Breast epithelium (tissue), 4 donors: ENCODE measurements at regions not wholly inside any gene's neighbourhood (a gene's known extent, or its start where the extent isn't known, plus 50 kb on each side); places are given as distances from the start of the nearest gene placed in this dataset.

Experiments
- DNase-seq, 2 donors: peaks; one replicate each; pipeline ENCODE4 v3.0.0-alpha.2; 2019; ENCODE audit warnings: low spot score in 2 of 2
- H3K27ac ChIP-seq, 2 donors: fragments of 200-600 bp; sonication (generic) in 1 of 2; one replicate each; pipeline ENCODE4 v1.5.1; 2016 to 2019; ENCODE audit warnings: mild to moderate bottlenecking in 1 of 2
- H3K27me3 ChIP-seq, 2 donors: fragments of 200-600 bp; sonication (generic) in 1 of 2; one replicate each; pipeline versions ENCODE4 v1.5.1 to v1.6.0; 2017 to 2019; ENCODE audit warnings: control low read depth in 1 of 2, mild to moderate bottlenecking in 1 of 2
- H3K36me3 ChIP-seq: fragments of 200-600 bp; one replicate; pipeline ENCODE4 v1.5.1; 2019
- H3K4me1 ChIP-seq, 2 donors: fragments of 200-600 bp; sonication (generic); one replicate each; pipeline ENCODE4 v1.5.1; 2016 to 2019; ENCODE audit warnings: control low read depth in 1 of 2
- H3K4me3 ChIP-seq, 3 donors: fragments of 200-600 bp; sonication (generic); 1 replicate in 2 of 3; 2 replicates in 1 of 3; pipeline ENCODE4 v1.5.1; 2016 to 2019; ENCODE audit warnings: mild to moderate bottlenecking in 3 of 3, moderate library complexity in 2 of 3
- H3K9me3 ChIP-seq, 2 donors: fragments of 200-600 bp; sonication (generic) in 1 of 2; one replicate each; pipeline ENCODE4 v1.5.1; 2016 to 2019; ENCODE audit warnings: control low read depth in 1 of 2
- POLR2A ChIP-seq: fragments of 450-650 bp; IDR thresholded peaks from one replicate; pipeline ENCODE4 v1.6.1; 2016; ENCODE audit warnings: antibody characterized with exemption, mild to moderate bottlenecking, moderate library complexity
- POLR2AphosphoS5 ChIP-seq, 3 donors: sonication (generic); formaldehyde crosslinking; IDR thresholded peaks; one replicate each; pipeline ENCODE4 v1.6.1; 2017; ENCODE audit warnings: antibody characterized with exemption in 3 of 3
- intact Hi-C: fragments of 100-400 bp; cut with DNase I; formaldehyde crosslinking; loops from one replicate; pipeline ENCODE4 v1.15.1; 2023; ENCODE audit warnings: low total_unique reads
- TF ChIP-seq, protein P1 (sequence below), 3 donors: fragments of 450-650 bp; IDR thresholded peaks; one replicate each; pipeline ENCODE4 v1.5.1; 2016 to 2017; ENCODE audit warnings: antibody characterized with exemption in 3 of 3, mild to moderate bottlenecking in 3 of 3, moderate library complexity in 3 of 3

DNA sequence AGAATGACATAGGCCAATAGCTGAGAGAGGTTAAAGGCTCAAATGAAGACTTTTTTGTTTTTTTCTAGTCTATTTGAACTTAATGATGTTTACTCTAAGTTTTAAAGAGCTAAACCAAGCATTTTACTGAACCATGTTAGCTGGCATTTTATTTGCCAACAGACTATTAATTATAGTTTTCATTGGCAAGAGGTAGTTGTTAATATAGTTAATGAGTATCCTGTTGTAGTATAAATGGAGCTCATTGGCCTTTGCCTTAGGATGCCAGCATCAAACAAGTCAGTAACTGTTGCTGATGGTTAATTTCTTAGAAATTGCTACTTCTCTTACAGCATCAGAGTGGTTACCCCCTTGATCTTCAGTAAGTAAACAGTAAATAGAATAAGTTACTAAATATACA lies 339.0 kb upstream of the B3GALT2 start:
- TF ChIP-seq, protein P1, sequence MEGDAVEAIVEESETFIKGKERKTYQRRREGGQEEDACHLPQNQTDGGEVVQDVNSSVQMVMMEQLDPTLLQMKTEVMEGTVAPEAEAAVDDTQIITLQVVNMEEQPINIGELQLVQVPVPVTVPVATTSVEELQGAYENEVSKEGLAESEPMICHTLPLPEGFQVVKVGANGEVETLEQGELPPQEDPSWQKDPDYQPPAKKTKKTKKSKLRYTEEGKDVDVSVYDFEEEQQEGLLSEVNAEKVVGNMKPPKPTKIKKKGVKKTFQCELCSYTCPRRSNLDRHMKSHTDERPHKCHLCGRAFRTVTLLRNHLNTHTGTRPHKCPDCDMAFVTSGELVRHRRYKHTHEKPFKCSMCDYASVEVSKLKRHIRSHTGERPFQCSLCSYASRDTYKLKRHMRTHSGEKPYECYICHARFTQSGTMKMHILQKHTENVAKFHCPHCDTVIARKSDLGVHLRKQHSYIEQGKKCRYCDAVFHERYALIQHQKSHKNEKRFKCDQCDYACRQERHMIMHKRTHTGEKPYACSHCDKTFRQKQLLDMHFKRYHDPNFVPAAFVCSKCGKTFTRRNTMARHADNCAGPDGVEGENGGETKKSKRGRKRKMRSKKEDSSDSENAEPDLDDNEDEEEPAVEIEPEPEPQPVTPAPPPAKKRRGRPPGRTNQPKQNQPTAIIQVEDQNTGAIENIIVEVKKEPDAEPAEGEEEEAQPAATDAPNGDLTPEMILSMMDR (IDR thresholded peaks at IDR 0.05), result no peak
- no peak for TF ChIP-seq POLR2AphosphoS5 (IDR thresholded peaks at IDR 0.05)
- no peak for TF ChIP-seq POLR2A
- no peak overlapping the region for H3K4me3 ChIP-seq
- intact Hi-C loops, result no loop called here
- H3K4me1 ChIP-seq, result no peaks in the 10 kb centered on the region
- no peaks in the 10 kb centered on the region for H3K27me3 ChIP-seq
- no peaks in the 10 kb centered on the region for H3K9me3 ChIP-seq
- DNase-seq, result no peak
- H3K27ac ChIP-seq, result no peak overlapping the region
- no peaks in the 10 kb centered on the region for H3K36me3 ChIP-seq

DNA sequence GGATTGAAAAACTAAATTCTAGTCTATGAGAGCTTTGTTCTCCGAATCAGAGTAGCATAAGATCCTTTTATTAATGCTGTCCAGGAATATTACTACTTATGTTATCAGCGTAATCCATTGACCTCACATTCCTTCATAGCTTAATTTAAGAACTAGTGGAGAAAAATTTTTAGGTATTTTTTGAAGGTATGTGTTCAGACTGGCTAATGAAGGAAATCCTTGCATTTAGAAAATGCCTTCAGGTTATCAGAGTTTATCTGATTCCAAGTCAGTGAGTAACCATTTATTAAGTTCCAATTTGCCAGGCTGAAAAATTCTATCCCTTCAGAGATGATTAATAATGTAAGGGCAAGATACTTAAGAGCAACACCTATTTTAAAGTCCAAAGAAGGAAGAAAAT lies 338.2 kb upstream of the B3GALT2 start:
- intact Hi-C loops, result no loop called here
- no peaks in the 10 kb centered on the region for H3K36me3 ChIP-seq
- TF ChIP-seq POLR2AphosphoS5 (IDR thresholded peaks at IDR 0.05), result no peak
- no peak for TF ChIP-seq POLR2A
- TF ChIP-seq, protein P1 (IDR thresholded peaks at IDR 0.05), result no peak
- DNase-seq, result no peak
- no peaks in the 10 kb centered on the region for H3K9me3 ChIP-seq
- no peak overlapping the region for H3K27ac ChIP-seq
- no peaks in the 10 kb centered on the region for H3K27me3 ChIP-seq
- no peak overlapping the region for H3K4me3 ChIP-seq
- no peaks in the 10 kb centered on the region for H3K4me1 ChIP-seq

DNA sequence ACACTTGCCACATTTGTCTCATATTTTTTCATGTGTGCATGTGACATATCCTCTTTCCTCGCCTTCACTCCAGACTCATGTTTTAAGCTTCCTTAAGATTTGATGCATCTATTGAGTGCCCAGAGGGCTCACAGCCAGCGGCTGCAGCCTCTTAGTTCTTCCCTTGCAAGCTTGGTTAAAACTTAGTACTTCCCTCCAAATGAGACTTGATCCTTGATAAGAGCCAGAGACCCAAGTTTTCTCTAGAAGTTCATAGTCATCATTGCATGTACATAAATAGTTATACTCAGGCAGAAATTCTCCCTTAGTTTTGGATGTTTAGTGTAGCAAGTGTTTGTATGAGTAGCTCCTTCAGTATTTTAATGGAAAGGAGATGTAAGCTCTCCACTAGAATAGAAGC lies 337.6 kb upstream of the B3GALT2 start:
- intact Hi-C loops, result no loop called here
- no peaks in the 10 kb centered on the region for H3K9me3 ChIP-seq
- H3K27me3 ChIP-seq, result no peaks in the 10 kb centered on the region
- DNase-seq, result no peak
- TF ChIP-seq POLR2AphosphoS5 (IDR thresholded peaks at IDR 0.05), result no peak
- H3K4me1 ChIP-seq, result no peaks in the 10 kb centered on the region
- H3K36me3 ChIP-seq, result no peaks in the 10 kb centered on the region
- no peak overlapping the region for H3K27ac ChIP-seq
- no peak overlapping the region for H3K4me3 ChIP-seq

DNA sequence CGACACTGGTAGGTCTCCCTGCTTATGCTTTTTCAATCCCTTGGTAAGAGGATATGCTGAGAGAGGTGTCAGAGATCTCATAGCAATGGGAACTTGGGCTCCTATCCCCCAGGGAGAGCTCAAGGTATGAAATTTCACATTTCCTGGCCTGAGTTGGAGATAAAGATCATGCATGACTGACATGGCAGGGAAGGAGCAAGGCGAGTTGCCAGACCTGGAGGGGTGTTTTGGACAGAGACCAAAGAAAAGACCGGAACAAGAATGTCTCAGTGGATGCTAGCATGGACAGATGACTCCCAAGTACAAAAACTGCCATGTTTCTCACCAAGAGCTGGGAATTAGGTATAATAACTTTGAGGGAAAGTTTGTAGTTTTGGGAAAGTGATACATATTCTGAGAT lies 334.1 kb upstream of the B3GALT2 start:
- TF ChIP-seq POLR2AphosphoS5 (IDR thresholded peaks at IDR 0.05), result no peak
- TF ChIP-seq POLR2A, result no peak
- TF ChIP-seq, protein P1 (IDR thresholded peaks at IDR 0.05), result no peak

DNA sequence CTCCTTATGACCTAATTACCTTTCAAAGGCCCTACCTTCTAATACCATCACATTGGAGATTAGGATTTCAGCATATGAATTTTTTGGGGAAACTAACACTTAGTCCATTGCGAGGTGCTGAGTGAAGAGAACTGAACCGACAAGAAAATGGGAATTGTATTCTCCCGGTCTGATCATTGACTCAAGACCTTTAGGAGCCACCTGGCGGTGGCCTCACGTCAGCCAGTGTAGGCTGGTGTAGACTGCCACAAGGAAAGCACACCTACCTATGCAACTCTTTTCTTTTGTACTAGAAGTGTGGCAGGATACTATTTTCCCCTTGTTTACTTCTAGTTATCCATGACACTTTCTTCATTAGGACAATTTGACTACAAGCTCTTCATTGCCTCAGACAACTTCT lies 333.5 kb upstream of the B3GALT2 start:
- intact Hi-C loops, result no loop called here
- DNase-seq, result no peak
- no peaks in the 10 kb centered on the region for H3K9me3 ChIP-seq
- no peaks in the 10 kb centered on the region for H3K27me3 ChIP-seq
- no peak for TF ChIP-seq POLR2A
- TF ChIP-seq, protein P1 (IDR thresholded peaks at IDR 0.05), result no peak
- H3K27ac ChIP-seq, result no peak overlapping the region
- H3K36me3 ChIP-seq, result no peaks in the 10 kb centered on the region
- no peak overlapping the region for H3K4me3 ChIP-seq
- no peaks in the 10 kb centered on the region for H3K4me1 ChIP-seq

More for the DNA sequence above, 334.1 kb upstream of the B3GALT2 start:
- intact Hi-C loops, result no loop called here
- Histone ChIP-seq H3K36me3 (no peaks in the 10 kb centered on the region), H3K4me3 (no peak overlapping the region), H3K4me1 (no peaks in the 10 kb centered on the region), H3K27me3 (no peaks in the 10 kb centered on the region), H3K27ac (no peak overlapping the region), H3K9me3 (no peaks in the 10 kb centered on the region)
- no peak for DNase-seq

DNA sequence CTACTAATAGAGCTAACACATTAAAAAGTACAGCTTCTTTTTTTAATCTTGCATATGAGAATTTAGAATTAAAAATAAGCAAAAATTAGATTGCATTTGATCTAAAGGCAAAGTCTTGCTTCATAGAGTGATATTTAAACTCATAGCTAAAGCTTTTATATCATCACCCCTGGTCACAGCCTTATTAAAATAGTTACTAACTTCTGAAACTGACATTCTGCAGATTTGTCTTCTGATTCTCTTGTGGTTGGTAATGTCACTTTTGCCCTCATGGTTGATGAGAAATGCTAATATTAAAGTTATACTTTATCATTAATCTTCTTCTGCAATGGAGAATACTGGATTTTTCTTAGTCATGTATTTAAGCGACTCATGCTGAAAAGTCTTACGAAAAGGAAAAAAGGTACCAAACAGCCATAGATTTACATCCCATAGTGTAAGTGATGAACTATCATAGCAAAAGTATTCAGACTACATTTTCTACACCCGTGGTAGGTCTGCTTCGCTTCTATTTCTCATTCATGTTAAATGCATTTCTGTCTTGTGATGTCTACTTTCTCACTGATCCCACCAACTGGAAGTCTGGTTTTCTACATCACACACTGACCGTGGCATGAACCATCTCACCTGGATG lies 330.5 kb upstream of the B3GALT2 start:
- H3K4me3 ChIP-seq, result no peak overlapping the region
- no peaks in the 10 kb centered on the region for H3K36me3 ChIP-seq
- peaks cover 0 to 4% of the 10 kb centered on the region in 2 donors for H3K9me3 ChIP-seq
- no peak for DNase-seq
- no peaks in the 10 kb centered on the region for H3K27me3 ChIP-seq
- no peak for TF ChIP-seq POLR2A
- no peak for TF ChIP-seq POLR2AphosphoS5 (IDR thresholded peaks at IDR 0.05)
- TF ChIP-seq, protein P1 (IDR thresholded peaks at IDR 0.05), result no peak
- H3K27ac ChIP-seq, result no peak overlapping the region
- intact Hi-C loops, result no loop called here
- H3K4me1 ChIP-seq, result no peaks in the 10 kb centered on the region
